Adrenal gland (tissue), 5 donors: ENCODE measurements at regions not wholly inside any gene's neighbourhood (a gene's known extent, or its start where the extent isn't known, plus 50 kb on each side); places are given as distances from the start of the nearest gene placed in this dataset.

Experiments
- POLR2A ChIP-seq, 2 donors: fragments of 450-650 bp; IDR thresholded peaks; one replicate each; pipeline ENCODE4 v1.6.1; 2017; ENCODE audit warnings: antibody characterized with exemption in 2 of 2, mild to moderate bottlenecking in 2 of 2, moderate library complexity in 1 of 2
- TF ChIP-seq, protein P1 (sequence below), 6 experiments: fragments of 450-650 bp in 4 of 6; fragments of 200-600 bp in 2 of 6; sonication (generic) in 1 of 6; IDR thresholded peaks; 1 replicate in 5 of 6; 2 replicates in 1 of 6; pipeline versions ENCODE4 v1.5.1 to v1.8.0; 2016 to 2021; ENCODE audit warnings: antibody characterized with exemption in 6 of 6, mild to moderate bottlenecking in 2 of 6, moderate library complexity in 1 of 6
- donor health status: DM: no; HTN: no; CAD: no.

DNA sequence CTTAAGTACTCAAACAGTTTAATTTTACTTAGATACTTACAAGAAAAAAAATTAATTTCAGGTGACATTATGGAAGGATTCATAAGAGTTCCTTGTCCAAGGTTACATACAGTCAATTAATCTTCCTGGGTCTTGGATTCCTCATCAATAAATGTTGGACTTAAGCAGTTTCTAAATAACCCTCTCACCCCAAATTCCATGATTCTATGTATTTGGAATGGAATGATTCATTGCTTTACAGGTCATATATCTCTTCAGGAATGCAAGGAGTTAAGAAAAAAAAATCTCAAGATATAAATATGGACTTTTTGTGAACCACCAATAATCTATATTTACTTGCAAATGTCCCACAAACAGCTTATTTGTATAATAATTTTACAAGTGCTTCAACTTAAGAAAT, 84.2 kb upstream of the BMP4 start:
- TF ChIP-seq POLR2A (IDR thresholded peaks at IDR 0.05): no peak
- TF ChIP-seq, protein P1, sequence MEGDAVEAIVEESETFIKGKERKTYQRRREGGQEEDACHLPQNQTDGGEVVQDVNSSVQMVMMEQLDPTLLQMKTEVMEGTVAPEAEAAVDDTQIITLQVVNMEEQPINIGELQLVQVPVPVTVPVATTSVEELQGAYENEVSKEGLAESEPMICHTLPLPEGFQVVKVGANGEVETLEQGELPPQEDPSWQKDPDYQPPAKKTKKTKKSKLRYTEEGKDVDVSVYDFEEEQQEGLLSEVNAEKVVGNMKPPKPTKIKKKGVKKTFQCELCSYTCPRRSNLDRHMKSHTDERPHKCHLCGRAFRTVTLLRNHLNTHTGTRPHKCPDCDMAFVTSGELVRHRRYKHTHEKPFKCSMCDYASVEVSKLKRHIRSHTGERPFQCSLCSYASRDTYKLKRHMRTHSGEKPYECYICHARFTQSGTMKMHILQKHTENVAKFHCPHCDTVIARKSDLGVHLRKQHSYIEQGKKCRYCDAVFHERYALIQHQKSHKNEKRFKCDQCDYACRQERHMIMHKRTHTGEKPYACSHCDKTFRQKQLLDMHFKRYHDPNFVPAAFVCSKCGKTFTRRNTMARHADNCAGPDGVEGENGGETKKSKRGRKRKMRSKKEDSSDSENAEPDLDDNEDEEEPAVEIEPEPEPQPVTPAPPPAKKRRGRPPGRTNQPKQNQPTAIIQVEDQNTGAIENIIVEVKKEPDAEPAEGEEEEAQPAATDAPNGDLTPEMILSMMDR (IDR thresholded peaks at IDR 0.05): no peak
